ENCODE measurements at regions not wholly inside any gene's neighbourhood (a gene's known extent, or its start where the extent isn't known, plus 50 kb on each side); places are given as distances from the start of the nearest gene placed in this dataset.
"Not testable (repeated sequence)": the region's sequence is repeated elsewhere in the genome, so short reads cannot be mapped to it uniquely, and the experiment has no call there.

DNA sequence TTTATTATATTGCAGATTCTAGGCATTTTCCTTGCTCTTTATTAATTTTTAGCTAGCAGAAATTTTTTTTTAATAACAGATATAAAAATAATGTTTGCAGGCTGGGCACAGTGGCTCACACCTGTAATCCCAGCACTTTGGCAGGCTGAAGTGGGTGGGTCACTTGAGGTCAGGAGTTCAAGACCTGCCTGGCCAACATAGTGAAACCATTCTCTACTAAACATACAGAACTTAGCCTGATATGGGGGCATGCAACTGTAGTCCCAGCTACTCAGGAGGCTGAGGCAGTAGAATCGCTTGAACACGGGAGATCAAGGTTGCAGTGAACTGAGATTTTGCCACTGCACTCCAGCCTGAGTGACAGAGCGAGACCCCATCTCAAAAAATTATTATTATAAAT is 304.6 kb upstream of the KCND2 start:
- DNase-seq: not testable (repeated sequence)

DNA sequence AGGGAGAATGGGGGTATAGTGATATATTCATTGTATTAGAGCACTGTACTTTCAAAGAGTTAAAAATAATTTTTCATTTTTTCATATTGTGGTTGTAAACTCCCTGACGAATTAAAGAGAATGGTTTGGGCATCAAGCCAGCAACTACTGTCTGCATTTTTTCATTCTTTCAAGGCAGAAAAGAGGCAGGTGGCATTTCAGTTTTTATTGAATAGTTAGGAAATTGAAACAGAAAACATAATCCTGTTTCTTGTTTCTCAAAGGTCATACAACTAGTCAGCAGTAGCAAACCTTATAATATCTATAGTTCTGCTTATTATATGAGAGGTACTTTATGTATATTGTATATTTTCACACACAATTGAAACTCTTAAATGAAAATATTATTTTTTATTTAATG is 303.9 kb upstream of the KCND2 start:
- no peak for DNase-seq

DNA sequence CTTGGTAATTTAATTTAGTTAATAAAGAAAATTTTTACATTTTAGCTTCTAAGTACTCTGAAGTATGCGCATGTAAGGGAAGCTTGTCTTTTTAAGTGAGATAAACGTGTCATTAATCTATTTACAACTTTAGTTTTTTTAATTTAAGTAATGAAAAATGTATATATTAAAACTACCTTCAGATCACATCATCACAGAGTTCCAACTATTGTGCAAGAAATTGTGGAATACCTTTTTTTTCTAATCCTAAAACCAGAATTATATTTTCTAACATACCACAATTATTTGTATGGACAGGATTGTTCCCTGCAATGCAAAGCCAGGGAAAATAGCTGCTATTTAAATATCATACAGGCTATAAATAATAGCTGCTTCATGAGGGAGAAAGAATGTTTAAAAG is 303.2 kb upstream of the KCND2 start:
- DNase-seq: no peak

DNA sequence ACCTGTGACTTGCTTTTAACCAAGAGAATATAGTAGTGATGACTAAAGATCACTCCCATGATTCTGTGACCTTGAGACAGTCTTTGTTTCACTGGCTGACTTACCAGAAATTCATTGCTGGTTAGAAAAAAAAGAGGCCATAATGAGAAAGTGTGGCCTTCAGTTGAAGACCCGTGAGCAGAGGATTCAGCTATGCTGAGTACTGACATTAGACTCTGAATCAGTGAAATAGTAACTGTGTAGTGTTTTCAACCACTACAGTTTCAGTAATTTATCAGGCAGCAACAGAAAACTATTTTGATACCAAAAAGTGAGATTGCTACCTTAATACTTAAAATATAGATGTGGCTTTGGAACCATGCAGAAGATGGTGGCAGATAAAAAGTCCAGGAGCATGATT is 298.0 kb upstream of the KCND2 start:
- no peak for DNase-seq

DNA sequence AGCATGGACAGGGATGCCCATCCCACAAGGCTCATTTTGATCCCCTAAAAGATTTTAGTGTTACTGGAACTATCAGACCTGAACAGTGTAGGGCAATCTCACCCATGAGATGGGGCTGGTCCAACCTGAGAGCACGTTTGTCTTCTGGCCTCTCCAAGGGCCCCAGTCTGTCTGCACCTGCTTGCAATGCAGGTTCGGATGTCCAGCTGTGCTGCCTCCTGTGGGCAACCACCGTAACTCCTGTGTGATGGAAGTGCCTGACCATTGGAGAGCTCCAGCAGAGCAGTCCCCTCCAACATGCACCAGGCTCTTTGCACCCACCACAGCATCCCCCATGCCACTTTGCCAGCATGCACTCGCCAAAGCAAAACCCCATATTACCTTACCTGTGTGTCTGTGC is 290.1 kb upstream of the KCND2 start:
- no peak for DNase-seq

DNA sequence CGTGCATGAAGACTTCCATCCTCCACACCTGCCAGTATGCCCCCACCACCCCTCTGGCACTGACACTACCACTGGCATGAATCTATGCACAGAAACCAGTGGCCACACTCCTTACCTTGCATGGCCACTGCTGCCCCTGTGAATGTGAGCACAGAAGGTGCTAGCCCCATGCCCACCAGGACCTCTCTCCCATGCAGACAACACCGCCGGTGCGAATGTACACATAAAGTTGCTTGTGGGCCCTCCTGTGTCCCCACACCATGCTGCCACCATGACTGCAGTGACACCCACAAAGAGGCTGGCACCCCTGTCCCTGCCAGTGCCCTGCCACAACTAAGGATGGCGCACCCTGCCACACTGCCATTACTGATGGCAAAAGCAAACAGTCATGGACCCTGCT is 289.5 kb upstream of the KCND2 start:
- no peak for DNase-seq

DNA sequence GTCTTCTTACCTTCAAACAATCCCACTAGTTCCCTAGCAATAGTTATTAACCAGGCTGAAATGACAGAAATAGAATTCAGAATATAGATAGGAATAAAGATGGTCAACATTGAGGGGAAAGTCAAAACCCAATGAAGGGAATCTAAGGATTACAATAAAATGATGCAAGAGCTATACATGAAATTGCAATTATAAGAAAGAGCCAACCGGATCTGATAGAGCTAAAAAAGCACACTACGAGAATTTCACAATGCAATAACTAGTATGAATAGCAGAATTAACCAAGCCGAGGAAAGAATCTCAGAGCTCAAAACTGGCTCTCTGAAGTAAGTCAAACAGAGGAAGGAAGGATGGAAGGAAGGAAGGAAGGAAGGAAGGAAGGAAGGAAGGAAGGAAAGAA is 288.7 kb upstream of the KCND2 start:
- no peak for DNase-seq

DNA sequence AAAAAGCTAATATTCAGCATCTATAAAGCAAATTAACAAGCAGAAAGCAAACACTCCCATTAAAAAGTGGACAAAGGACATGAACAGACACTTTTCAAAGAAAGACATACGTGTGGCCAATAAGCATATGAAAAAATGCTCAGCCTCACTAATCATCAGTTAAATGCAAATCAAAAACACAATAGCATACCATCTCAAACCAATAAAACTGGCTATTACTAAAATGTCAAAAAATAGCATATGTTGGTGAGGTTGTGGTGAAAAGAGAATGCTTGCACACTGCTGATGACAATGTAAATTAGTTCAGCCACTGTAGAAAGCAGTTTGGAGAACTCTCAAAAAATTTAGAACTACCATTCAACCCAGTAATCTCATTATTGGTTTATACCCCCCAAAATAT is 284.6 kb upstream of the KCND2 start:
- DNase-seq: no peak

DNA sequence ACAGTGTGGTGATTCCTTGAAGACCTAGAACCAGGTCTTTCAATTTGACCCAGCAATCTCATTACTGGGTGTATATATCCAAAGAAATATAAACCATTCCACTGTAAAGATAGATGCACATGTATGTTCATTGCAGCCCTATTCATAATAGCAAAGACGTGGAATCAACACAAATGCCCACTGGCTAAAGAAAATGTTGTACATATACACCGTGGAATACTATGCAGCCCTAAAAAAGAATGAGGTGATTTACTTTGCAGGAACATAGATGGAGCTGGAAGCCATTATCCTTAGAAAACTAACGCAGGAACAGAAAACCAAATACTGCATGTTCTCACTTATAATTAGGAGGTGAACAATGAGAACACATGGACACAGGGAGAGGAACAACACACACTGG is 278.0 kb upstream of the KCND2 start:
- DNase-seq: no peak

DNA sequence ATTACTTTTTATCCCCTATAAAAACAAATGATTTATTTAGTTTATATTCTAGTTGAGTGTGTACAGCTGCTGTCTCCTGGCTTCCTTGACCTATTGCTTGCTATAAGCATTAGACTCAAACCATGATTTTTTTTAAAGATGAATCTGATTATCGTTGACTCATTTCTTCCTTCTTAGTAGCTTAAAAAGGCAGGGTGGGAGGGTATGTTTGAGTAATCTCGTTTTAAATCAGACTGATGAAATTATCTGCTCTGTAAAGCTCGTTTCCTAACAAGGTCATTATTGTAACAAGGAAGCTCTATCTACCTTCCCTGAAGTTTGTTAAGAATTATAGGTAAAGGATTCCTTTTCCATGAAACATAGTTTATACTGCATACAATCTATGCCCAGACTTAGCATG is 276.3 kb upstream of the KCND2 start:
- no peak for DNase-seq

DNA sequence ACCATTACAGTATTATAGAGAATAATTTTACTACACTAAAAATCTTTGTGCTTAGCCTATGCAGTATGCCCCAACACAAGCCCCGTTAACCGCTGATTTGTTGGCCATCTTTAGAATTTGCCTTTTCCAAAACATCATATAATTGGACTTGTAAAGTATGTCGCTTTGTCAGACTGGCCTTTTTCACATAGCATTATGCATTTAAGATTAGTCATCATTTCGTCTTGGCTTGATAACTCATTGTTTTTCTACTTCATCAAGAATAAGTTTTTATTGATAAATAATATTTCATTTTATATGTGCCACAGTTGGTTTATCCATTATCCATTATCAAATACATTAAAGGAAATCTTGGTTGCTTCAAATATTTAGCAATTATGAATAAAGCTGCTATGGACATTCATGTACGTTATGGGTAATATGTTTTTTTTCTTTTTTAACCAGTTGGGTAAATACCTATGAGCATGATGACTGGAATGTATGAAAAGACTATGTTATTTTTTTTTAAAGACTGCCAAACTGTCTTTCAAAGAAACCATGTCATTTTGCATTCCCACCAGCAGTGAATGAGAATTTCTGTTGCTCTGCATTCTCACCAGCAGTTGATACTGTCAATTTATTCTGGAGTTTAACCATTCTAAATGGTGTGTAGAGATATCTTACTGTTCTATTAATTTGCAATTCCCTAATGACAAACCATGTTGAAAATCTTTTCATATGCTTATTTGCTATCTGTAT is 273.1 kb upstream of the KCND2 start:
- no peak for DNase-seq

DNA sequence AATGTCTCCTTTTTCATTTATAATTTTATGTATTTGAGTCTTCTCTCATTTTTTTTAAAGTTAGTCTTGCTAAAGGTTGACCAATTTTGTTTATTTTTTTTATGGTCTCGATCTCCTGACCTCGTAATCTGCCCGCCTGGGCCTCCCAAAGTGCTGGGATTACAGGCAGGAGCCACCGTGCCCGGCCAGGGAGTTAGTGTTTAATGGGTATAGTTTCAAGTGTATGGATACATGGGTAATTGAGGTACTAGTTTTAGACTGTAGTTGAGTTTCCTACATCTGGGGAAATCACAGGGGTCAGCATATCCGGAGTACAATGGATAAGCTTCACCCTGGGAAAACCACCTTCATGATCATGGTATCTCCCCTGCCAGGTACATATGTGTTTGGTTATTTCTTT is 267.3 kb upstream of the KCND2 start:
- DNase-seq: no peak

DNA sequence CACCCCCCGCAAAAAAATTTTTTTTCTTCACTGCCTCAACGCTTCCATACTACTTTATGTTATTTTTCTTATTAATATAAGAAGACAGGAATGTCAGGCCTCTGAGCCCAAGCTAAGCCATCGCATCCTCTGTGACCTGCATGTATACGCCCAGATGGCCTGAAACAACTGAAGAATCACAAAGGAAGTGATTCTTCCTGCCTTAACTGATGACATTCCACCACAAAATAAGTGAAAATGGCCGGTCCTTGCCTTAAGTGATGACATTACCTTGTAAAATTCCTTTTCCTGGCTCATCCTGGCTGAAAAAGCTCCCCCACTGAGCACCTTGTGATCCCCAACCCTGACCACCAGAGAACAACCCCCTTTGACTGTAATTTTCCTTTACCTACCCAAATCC is 258.7 kb upstream of the KCND2 start:
- DNase-seq: not testable (repeated sequence)

DNA sequence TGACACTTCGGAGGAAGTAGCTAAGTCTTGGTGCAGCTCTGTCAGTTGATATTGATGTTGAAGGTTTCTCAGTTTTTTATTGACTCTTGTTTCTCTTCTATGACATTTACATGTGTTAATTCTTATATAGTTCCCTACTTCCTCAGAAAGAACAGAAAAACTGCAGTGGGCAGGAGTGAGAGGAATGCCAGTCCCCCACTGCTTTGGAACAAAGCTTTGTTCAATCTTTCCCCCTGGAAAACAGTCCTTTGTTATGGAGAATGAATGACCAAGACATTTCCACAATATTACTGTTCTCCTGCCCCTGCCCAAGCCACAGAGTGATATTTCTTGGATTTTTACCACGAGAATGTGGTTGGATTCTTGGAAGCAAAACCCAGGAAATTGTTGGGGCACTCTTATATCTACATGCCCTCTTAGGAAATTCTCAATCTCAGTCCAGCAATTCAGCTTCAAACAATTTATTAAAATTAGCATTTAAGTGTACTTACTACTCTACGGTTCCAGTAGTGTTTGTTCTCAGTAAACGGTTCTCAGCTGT is 258.0 kb upstream of the KCND2 start:
- no peak for DNase-seq

DNA sequence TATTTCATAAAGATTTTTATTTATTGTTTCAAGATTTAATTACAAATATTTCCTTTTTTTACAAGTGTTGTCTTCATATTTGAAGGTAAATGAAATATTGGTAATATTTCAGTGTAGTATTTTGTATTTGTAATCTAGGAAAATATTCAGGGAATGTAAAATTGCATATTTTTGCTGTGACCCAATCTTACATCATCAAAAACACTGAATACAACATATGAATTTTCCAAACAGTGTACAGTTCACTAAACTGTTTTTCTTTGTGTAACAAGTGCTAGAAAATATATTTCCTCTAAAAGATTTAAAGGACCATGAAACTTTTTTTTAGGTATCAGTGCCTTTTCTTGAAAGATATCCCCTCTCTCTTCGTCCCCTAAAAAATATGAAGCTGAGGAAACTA is 251.9 kb upstream of the KCND2 start:
- DNase-seq: no peak

DNA sequence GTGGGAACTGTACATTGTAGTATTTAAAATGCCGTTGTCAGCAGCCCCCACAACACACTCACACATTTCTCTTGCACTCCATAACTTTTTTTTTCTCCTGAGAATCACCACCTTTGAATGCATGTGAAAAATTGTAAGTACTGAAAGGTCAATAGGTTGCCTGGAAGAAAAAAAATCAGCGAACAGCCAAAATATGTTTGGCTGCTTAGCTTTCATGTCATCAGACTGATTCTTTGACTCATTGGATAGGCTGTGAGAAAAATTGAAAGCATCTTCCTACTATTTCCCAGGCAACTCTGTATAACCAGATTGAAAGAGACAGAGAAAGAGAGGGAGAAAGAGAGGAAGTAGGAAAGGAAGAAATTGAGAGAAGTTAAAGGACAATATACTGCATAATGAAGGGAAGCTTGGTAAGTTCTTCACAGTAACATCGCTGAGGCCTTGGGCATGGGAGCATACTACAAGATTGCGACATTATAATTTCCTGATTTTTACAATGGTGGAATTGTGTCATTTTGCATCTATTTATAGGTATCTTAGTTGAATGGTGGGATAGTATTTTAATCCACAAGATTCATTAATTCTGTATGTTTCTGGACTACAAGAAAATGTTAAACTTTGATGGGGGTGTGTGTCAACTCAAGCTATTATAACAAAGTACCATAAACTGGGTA is 249.3 kb upstream of the KCND2 start:
- no peak for DNase-seq

DNA sequence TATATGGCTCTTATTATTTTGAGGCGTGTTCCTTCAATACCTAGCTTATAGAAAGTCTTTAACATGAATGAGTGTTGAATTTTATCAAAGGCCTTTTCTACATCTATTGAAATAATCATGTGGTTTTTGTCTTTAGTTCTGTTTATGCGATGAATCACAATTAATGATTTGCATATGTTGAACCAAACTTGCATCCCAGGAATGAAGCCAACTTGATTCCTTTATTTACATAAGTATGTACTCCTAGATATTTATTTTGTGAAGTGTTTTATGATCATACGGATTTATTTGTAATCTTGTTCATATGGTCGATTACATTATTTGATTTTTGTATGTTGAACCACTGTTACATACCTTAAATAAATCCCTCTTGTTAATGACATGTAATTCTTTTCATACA is 244.3 kb upstream of the KCND2 start:
- DNase-seq: no peak

DNA sequence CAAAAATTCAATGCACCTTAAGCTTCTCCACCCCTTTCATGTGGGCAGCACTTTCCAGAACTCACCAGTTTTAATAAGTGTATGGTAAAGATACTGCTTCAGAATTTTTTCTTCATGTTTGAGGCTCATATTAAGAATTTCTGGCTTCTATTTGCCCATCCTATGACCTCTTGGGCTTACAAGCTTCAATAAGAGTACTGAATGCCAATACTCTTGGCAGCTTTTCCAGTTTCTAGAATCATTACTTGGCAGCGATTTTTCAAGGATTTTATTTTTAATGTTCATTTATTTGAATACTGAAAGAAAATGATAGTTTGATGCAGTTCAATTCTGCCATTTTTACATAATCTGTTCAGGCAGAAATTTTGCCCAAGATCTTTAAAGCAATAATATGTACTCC is 242.1 kb upstream of the KCND2 start:
- no peak for DNase-seq

DNA sequence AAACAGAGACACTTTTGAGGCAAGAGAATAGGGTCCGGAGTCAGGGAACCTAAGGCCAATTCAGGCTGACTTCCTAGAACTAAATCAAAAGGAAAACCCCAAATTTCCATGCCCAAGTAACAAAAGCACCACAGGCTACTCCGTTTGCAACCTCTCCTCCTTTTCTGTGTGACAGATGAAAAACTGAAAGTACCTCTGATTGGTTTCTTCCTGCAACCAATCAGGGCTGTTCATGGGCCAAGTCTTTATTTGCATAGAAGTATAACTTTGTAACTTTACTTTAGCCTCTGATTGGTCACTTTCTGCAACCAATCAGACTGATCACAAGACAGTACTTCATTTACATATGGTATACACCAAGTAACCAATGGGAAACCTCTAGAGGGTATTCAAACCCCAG is 239.9 kb upstream of the KCND2 start:
- no peak for DNase-seq

DNA sequence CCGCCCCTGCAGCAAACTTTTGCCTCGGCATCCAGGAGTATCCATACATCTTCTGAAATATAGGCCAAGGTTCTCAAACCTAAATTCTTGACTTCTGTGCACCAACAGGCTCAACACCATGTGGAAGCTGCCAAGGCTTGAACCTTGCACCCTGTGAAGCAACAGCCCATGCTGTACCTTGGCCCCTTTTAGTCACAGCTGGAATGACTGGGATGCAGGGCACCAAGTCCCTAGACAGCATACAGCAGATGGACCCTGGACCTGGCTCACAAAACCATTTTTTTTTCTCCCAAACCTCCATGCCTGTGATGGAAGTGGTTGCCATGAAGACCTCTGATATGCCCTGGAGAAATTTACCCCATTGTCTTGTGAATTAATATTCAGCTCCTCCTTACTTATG is 233.8 kb upstream of the KCND2 start:
- DNase-seq: no peak

DNA sequence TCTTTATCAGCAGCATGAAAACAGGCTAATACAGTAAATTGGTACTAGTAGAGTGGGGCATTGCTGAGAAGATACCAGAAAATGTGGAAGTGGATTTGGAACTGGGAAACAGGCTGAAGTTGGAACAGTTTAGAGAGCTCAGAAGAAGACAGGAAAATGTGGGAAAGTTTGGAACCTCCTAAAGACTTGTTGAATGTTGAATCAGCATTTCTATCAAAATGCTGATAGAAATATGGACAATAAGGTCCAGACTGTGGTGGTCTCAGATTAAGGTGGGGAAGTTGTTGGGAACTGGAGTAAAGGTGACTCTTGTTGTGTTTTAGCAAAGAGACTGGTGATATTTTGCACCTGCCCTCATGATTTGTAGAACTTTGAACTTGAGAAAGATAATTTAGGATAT is 231.2 kb upstream of the KCND2 start:
- DNase-seq: no peak

DNA sequence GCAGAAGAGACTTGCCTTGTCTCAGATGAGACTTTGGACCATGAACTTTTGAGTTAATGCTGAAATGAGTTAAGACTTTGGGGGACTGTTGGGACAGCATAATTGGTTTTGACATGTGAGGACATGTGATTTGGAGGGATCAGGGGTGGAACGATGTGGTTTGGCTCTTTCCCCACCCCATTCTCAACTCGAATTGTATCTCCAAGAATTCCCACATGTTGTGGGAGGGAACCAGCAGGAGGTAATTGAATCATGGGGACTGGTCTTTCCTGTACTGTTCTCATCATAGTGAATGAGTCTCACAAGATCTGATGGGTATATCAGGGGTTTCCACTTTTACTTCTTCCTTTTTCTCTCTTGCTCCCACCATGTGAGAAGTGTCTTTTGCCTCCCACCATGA is 229.7 kb upstream of the KCND2 start:
- no peak for DNase-seq

DNA sequence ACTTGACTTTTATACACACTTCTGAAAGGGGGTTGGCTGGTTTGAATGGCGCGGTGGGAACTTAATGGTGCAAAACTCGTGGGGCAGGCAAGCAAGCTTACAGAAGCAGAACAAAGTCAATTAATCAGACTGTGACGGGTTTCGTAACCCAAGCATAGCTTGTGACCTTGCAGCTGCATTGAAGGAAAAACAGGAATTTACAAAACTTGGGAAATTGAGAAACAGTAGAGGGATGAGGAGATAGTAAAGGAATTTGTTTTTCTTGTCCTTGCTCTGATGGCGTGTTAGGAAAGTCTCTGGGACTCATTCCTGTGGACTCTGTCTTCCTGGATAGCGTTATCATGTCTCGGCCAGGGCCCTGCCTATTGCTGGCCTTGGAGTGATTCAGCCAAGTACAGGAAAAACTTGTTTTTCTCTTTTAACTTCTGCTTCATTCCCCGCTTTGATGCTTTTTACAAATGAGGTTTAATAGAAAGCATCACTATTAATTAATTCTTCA is 220.0 kb upstream of the KCND2 start:
- no peak for DNase-seq

DNA sequence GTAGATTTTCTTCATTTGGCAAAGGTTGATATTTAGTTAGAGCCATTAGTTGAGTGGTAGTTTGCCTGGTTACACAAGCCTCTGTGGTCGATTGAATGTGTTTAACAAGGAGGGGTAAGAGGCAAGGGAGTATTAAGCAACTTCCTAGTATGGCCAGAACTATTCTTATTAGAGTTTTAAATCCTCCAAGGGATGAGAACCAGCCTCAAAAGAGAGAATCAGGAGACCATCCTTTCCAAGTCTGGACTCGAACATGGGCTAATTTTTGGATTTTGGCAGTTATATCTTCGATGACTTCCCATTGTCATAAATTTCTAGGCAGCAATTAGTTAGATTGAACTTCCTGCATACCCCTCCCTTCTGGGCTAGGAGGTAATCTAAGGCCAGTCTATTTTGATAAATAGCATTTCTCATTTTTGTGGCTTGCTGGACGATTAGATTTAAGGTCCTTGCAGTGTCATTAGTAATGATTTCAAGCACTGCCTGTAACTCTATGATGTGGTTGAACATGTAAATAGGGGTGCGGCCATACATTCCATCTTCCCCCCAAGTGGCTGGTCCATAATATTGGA is 219.5 kb upstream of the KCND2 start:
- DNase-seq: no peak
